HL-60 (cell line): ENCODE measurements at regions not wholly inside any gene's neighbourhood (a gene's known extent, or its start where the extent isn't known, plus 50 kb on each side); places are given as distances from the start of the nearest gene placed in this dataset.

Source experiments
- GABPA ChIP-seq: IDR thresholded peaks from 2 replicates; pipeline ENCODE4 v1.6.1; 2012; ENCODE audit warnings: low read depth
- POLR2AphosphoS5 ChIP-seq: IDR thresholded peaks from 2 replicates; pipeline ENCODE4 v1.6.1; 2012; ENCODE audit warnings: low read depth
- TF ChIP-seq, protein P1 (sequence below): IDR thresholded peaks from one replicate; pipeline ENCODE4 v1.5.1; 2011; ENCODE audit warnings: low read length, control low read depth, inconsistent platforms; ENCODE audit not compliant: insufficient read depth
- TF ChIP-seq, protein P2 (sequence below): IDR thresholded peaks from 2 replicates; pipeline ENCODE4 v1.6.1; 2012; ENCODE audit warnings: low read depth; ENCODE audit not compliant: insufficient replicate concordance

DNA sequence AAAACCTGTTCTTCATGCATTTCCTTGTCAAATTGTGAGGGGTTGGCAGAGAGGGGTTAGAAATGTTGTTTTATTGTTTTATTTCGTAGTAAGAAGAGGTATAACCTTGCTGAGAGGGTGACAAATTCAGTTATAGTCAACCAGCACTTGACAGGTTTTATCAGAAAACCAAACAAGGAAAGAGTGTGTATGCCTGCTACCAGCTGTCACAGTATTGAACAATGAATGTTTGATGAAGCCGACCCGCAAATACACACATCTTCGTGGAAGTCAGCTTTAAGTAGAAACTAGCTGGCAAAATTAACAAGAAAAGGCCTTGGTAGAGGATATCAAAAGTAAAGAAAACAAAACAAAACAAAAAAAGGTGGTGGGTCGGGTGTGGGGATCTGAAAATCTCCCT lies 214.6 kb upstream of the TLE4 start:
- TF ChIP-seq, protein P1, sequence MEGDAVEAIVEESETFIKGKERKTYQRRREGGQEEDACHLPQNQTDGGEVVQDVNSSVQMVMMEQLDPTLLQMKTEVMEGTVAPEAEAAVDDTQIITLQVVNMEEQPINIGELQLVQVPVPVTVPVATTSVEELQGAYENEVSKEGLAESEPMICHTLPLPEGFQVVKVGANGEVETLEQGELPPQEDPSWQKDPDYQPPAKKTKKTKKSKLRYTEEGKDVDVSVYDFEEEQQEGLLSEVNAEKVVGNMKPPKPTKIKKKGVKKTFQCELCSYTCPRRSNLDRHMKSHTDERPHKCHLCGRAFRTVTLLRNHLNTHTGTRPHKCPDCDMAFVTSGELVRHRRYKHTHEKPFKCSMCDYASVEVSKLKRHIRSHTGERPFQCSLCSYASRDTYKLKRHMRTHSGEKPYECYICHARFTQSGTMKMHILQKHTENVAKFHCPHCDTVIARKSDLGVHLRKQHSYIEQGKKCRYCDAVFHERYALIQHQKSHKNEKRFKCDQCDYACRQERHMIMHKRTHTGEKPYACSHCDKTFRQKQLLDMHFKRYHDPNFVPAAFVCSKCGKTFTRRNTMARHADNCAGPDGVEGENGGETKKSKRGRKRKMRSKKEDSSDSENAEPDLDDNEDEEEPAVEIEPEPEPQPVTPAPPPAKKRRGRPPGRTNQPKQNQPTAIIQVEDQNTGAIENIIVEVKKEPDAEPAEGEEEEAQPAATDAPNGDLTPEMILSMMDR = no peak
- TF ChIP-seq GABPA (no peak), POLR2AphosphoS5 (no peak)
- TF ChIP-seq, protein P2, sequence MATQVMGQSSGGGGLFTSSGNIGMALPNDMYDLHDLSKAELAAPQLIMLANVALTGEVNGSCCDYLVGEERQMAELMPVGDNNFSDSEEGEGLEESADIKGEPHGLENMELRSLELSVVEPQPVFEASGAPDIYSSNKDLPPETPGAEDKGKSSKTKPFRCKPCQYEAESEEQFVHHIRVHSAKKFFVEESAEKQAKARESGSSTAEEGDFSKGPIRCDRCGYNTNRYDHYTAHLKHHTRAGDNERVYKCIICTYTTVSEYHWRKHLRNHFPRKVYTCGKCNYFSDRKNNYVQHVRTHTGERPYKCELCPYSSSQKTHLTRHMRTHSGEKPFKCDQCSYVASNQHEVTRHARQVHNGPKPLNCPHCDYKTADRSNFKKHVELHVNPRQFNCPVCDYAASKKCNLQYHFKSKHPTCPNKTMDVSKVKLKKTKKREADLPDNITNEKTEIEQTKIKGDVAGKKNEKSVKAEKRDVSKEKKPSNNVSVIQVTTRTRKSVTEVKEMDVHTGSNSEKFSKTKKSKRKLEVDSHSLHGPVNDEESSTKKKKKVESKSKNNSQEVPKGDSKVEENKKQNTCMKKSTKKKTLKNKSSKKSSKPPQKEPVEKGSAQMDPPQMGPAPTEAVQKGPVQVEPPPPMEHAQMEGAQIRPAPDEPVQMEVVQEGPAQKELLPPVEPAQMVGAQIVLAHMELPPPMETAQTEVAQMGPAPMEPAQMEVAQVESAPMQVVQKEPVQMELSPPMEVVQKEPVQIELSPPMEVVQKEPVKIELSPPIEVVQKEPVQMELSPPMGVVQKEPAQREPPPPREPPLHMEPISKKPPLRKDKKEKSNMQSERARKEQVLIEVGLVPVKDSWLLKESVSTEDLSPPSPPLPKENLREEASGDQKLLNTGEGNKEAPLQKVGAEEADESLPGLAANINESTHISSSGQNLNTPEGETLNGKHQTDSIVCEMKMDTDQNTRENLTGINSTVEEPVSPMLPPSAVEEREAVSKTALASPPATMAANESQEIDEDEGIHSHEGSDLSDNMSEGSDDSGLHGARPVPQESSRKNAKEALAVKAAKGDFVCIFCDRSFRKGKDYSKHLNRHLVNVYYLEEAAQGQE = no peak
